G401 (cell line): ENCODE measurements at regions not wholly inside any gene's neighbourhood (a gene's known extent, or its start where the extent isn't known, plus 50 kb on each side); places are given as distances from the start of the nearest gene placed in this dataset.

Source experiments
- DNase-seq: peaks from one replicate; pipeline ENCODE4 v3.0.0-alpha.2; 2015; ENCODE audit warnings: low spot score
- in situ Hi-C: cut with HindIII; loops from 2 replicates; pipeline ENCODE4 v1.10.0; 2016; ENCODE audit warnings: low sequenced_read_pairs, mixed read lengths

DNA sequence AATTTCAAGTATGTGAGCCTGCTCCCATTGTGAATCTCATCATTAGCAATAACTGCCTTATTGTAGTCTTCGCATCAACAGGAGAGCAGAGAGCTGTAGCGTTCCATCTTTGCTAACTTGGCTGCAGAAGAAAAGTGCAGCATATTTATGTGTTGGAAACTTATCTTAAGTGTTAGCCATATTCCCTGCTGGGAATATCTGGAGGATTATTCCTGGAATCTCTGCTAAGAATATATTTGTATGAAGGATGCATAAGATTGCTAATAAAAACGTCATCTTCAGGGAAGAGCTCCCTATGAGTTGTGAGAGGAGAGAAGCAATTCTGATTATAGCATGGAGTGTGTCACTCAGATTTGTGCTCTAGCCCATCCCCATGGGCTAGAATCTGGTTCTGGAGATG lies 115.1 kb upstream of the REG3G start:
- in situ Hi-C loops: no loop called here
- DNase-seq: no peak

GRCh38 chr2:78913257-78913656 lies 112.2 kb upstream of the REG3G start:
- no peak for DNase-seq
- in situ Hi-C loops: no loop called here

DNA sequence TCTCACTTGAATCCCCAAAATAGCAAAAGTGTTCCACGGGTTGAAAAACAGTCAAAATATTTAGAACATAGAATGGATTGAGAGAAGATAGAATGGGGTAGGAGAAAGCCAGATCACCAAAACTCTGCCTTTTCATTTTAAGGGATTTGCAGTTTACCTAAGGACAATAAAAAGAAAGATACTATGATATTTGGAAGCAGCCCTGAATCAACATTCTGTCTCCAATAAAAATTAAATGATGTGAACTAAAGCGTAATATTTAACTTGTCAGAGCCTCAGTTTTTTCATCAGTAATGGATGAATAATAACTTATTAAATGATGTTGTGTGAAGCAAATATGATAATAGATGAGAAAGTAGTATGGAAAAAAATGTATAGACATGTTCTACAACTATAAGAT lies 100.2 kb upstream of the REG3G start:
- DNase-seq: no peak
- in situ Hi-C loops: no loop called here

DNA sequence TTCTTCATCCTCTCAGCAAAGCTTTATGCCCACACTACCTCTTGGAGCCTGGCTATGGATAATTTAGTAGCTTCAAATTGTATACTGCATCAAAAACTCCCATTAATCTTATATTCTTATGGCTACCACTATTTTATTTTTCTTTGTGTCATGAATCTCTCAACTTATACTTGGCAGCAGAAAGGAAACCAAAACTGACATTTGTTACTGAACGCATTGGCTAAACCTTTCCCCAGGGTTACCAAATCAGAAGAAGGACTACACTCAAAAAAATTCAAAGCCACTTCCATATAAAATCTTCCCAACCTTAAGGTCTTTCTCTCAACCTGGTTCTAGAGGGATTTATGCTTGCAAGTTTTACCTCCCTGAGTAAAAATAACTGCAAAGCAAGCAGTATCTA lies 97.0 kb upstream of the REG3G start:
- in situ Hi-C loops: no loop called here
- DNase-seq: no peak

DNA sequence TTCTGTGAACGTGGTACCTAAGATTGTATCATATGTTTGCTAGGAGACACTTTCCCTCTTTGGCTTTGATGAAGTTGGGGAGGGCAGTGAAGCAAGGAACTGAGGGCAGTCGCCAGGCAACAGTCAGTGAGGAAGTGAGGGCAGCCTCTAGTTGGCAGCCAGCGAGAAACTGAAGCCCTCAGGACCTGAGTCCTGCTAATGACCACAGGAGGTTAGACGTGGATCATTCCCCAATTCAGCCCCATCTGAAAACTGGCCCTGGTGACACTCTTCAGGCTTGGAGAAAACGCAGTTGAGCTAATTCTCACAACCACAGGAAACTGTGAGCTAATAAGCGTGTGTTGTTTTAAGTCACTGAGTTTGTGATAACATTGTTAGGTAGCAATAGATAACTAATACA lies 84.5 kb upstream of the REG3G start:
- in situ Hi-C loops: no loop called here
- no peak for DNase-seq

- in situ Hi-C loops: no loop called here
- no peak for DNase-seq
Observed at GRCh38 chr2:78941751-78942150, 83.8 kb upstream of the REG3G start.

DNA sequence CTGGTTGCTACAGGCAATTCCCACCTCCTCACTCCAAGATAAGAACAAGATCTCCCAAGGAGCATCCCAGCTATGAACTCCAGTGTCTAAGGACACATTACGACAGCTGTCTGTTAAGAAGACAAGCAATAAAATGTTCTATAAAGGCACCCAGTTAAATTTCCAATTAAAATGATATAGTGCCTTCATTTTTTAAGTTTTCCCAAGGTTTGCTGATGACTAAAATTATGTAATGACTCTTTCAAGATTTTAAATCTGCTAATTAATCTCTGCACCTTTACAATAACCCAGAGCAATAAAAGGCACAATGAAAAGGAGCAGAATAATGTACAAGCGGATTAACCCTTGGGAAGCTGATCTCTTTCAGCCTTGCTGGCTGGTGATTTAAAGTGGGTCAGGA lies 61.6 kb upstream of the REG3G start:
- in situ Hi-C loops: no loop called here
- no peak for DNase-seq

- no peak for DNase-seq
- in situ Hi-C loops: no loop called here
Observed at GRCh38 chr2:78967294-78967693, 58.2 kb upstream of the REG3G start.

GRCh38 chr2:78973630-78974029 lies 51.9 kb upstream of the REG3G start:
- in situ Hi-C loops: no loop called here
- DNase-seq: no peak
